Endothelial cell (in vitro differentiated cells): ENCODE measurements at regions not wholly inside any gene's neighbourhood (a gene's known extent, or its start where the extent isn't known, plus 50 kb on each side); places are given as distances from the start of the nearest gene placed in this dataset.
A peak's percentile ranks its signal among the peaks of the same experiment; 100 is the strongest.

ENCODE experiments used
- DNase-seq: peaks from one replicate; pipeline ENCODE4 v3.0.0; 2021; ENCODE audit warnings: low spot score
- H3K27ac Mint-ChIP-seq: one replicate; pipeline ENCODE4 v1.8.0; 2021; ENCODE audit warnings: mixed read lengths, inconsistent platforms; ENCODE audit not compliant: unreplicated experiment
- H3K27me3 Mint-ChIP-seq: one replicate; pipeline ENCODE4 v1.8.0; 2021; ENCODE audit warnings: mild to moderate bottlenecking, moderate library complexity, mixed read lengths, inconsistent platforms; ENCODE audit not compliant: unreplicated experiment
- H3K36me3 Mint-ChIP-seq: one replicate; pipeline ENCODE4 v1.8.0; 2021; ENCODE audit warnings: mild to moderate bottlenecking, low read depth, mixed read lengths, inconsistent platforms; ENCODE audit not compliant: unreplicated experiment
- H3K4me1 Mint-ChIP-seq: one replicate; pipeline ENCODE4 v1.8.0; 2021; ENCODE audit warnings: mild to moderate bottlenecking, mixed read lengths, inconsistent platforms; ENCODE audit not compliant: unreplicated experiment
- H3K4me3 Mint-ChIP-seq: one replicate; pipeline ENCODE4 v1.8.0; 2021; ENCODE audit warnings: mild to moderate bottlenecking, mixed read lengths, inconsistent platforms; ENCODE audit not compliant: unreplicated experiment
- H3K9me3 Mint-ChIP-seq: one replicate; pipeline ENCODE4 v1.8.0; 2021; ENCODE audit warnings: mixed read lengths, inconsistent platforms; ENCODE audit not compliant: unreplicated experiment
- TF ChIP-seq, protein P1 (sequence below): fragments of 200-600 bp; sonication (generic); IDR thresholded peaks from one replicate; pipeline ENCODE4 v1.5.0; 2021; ENCODE audit warnings: antibody characterized with exemption; ENCODE audit not compliant: unreplicated experiment

DNA sequence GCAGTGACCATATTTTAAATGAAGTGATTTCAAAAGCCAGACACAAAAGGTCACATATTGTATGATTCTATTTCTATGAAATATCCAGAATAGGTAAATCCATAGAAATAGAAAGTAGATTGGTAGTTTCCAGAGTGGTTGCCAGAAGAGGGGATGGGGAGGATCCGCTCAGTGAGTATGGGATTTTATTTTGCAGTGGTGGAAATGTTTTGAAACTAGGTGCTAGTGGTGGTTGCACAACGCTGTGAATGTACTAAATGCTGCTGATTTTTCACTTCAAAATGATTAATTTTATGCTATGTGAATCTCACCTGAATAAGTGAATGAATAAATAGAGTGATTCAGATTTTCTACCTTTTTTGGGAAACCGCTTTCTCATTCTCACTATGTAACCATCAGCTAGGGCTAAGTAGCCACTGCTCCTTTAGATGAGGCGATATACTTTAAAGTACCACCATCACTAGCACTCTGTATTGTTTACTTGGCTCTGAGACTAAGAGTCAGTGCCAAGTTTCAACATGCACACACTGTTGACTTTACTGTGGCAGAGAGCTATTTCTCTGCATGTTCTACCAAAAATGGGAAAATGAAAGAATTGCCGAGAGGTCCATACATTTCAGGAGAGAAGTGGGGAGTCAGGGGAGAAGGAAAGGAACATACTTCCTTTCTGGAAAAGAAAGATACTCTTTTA, 90.7 kb upstream of the GOLIM4 start:
- no peaks in the 10 kb centered on the region for H3K4me1 Mint-ChIP-seq
- H3K27me3 Mint-ChIP-seq = no peaks in the 10 kb centered on the region

DNA sequence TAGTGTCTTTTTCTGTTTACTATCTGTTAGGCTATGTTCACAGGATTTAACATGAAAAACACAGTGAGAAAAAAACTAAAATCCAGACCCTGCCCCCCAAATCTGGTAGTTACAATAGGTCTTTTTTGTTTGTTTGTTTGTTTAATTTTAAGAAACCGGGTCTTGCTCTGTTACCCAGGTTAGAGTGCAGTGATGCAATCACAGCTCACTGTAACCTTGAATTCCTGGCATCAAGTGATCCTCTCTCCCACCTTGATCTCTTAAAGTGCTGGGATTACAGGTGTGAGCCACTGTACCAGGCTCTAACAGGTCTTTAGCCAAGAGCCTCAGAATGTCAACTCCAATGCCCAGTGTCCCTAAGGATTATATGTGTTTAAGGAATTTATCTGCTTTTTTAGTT, 88.0 kb upstream of the GOLIM4 start:
- no peak for DNase-seq
- Mint-ChIP-seq H3K4me1 (no peaks in the 10 kb centered on the region), H3K4me3 (no peak overlapping the region), H3K27ac (no peak overlapping the region), H3K9me3 (no peaks in the 10 kb centered on the region), H3K27me3 (no peaks in the 10 kb centered on the region), H3K36me3 (no peaks in the 10 kb centered on the region)
- TF ChIP-seq, protein P1, sequence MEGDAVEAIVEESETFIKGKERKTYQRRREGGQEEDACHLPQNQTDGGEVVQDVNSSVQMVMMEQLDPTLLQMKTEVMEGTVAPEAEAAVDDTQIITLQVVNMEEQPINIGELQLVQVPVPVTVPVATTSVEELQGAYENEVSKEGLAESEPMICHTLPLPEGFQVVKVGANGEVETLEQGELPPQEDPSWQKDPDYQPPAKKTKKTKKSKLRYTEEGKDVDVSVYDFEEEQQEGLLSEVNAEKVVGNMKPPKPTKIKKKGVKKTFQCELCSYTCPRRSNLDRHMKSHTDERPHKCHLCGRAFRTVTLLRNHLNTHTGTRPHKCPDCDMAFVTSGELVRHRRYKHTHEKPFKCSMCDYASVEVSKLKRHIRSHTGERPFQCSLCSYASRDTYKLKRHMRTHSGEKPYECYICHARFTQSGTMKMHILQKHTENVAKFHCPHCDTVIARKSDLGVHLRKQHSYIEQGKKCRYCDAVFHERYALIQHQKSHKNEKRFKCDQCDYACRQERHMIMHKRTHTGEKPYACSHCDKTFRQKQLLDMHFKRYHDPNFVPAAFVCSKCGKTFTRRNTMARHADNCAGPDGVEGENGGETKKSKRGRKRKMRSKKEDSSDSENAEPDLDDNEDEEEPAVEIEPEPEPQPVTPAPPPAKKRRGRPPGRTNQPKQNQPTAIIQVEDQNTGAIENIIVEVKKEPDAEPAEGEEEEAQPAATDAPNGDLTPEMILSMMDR = no peak

More for the DNA sequence above, 90.7 kb upstream of the GOLIM4 start:
- Mint-ChIP-seq H3K27ac (no peak overlapping the region), H3K36me3 (no peaks in the 10 kb centered on the region), H3K4me3 (no peak overlapping the region), H3K9me3 (no peaks in the 10 kb centered on the region)
- TF ChIP-seq, protein P1 = no peak
- no peak for DNase-seq

DNA sequence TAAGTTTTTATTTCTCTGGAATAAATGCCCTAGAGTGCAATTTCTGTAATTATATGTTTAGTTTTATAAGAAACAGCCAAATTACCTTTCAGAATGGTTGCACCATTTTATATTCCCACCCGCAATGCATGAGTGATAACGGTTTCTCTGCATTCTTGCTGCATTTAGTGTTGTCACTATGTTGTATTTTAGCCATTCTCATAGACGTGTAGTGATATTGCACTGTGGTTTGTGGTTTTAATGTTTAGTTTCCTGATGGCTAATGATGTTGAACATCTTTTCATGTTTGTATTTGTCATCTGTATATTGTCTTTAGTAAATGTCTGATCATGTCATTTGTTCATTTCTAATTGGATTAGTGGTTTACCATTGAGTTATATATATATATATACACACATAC, 73.0 kb upstream of the GOLIM4 start:
- no peak for DNase-seq
- no peak overlapping the region for H3K4me3 Mint-ChIP-seq
- H3K27me3 Mint-ChIP-seq = no peaks in the 10 kb centered on the region
- TF ChIP-seq, protein P1 = no peak
- peaks cover 2% of the 10 kb centered on the region for H3K4me1 Mint-ChIP-seq
- H3K36me3 Mint-ChIP-seq = no peaks in the 10 kb centered on the region
- no peak overlapping the region for H3K27ac Mint-ChIP-seq
- H3K9me3 Mint-ChIP-seq = no peaks in the 10 kb centered on the region

DNA sequence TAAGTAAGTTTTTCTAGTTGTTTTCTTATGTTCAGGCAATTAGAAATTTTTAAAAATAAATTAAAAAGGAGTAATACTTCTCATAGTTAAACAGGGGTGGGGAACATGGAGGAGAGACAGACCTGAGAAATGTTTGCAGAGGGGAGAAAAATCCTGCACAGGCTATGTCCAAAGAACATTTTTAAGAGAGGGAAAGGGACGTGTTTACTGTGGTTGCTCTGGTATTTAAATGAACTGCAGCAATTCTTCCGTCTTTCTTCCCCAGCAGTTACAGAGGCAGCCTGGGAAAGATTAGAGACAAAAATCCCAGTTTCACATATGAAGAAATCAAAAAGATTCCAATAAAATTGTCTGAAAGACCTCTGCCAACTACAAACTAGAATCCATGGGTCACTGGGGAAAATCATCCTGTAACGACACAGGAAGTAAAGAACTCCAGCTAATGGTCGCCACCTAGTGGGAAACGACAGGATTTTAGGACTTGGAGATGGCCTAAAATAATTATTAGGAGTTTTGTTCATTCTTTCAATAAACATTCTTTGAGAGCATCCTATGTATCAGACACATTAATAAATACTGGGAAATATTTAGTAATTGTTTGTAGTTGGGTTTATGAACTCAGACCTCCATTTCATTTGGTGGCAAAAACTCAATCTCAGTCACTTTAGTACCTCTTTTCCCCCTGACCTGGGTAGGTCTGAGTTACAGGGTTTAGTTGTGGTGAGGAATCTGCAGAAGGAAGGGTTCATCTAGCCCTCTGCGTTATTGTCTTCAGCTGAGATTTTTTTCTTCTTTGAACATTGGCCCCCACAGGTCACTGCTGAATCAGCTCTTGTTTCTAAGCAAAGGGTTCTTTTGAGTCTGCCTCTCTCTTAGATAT, 69.9 kb upstream of the GOLIM4 start:
- Mint-ChIP-seq H3K27ac (peak overlapping the region; percentile 22), H3K4me3 (no peak overlapping the region), H3K27me3 (no peaks in the 10 kb centered on the region), H3K9me3 (no peaks in the 10 kb centered on the region), H3K36me3 (no peaks in the 10 kb centered on the region), H3K4me1 (peaks cover 8% of the 10 kb centered on the region)
- TF ChIP-seq, protein P1 = peak; percentile 74
- DNase-seq = peak; percentile 59

DNA sequence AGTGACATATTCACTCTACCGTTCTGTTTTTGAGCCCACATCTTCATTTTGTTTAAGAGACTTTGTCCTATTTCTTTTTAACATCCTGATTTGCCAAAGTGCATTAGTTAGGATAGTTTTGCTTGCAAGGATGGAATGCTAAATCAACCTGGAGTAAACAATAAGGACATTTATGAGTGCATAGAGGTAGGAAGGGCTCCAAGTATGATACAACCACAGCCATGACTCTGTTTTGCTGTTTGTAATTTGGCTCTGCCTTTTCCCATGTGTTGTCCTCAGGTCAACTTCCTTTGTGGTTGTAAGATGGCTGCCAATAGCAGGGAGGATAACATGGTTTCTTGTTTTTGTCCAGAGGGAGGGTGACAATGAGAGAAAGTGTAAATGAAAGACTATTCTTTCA, 66.4 kb upstream of the GOLIM4 start:
- Mint-ChIP-seq H3K9me3 (no peaks in the 10 kb centered on the region), H3K27ac (no peak overlapping the region), H3K27me3 (peaks cover 2% of the 10 kb centered on the region), H3K4me3 (no peak overlapping the region), H3K4me1 (peaks cover 25% of the 10 kb centered on the region), H3K36me3 (no peaks in the 10 kb centered on the region)
- DNase-seq = no peak
- TF ChIP-seq, protein P1 = no peak
